ENCODE measurements at regions not wholly inside any gene's neighbourhood (a gene's known extent, or its start where the extent isn't known, plus 50 kb on each side); places are given as distances from the start of the nearest gene placed in this dataset.
A peak's percentile ranks its signal among the peaks of the same experiment; 100 is the strongest.

GRCh38 chr12:64944966-64945365 lies 120.5 kb downstream of the TBC1D30 start:
- TF ChIP-seq CTCF (IDR thresholded peaks at IDR 0.05), result no peak
- no peak for TF ChIP-seq POLR2A (IDR thresholded peaks at IDR 0.05)
- 78 to 89% methylated on average over 3 of the region's 3 CpGs for WGBS, 2 donors
- no peak overlapping the region for H3K4me3 ChIP-seq (ENCODE audit: low read depth, poor library complexity, severe bottlenecking)
- DNase-seq (ENCODE audit: low spot score in 2 of 2), result no peak
- intact Hi-C loops (cut with DNase I; ENCODE audit: low total_unique reads), result no loop called here

- TF ChIP-seq CTCF (IDR thresholded peaks at IDR 0.05) (no peak), POLR2A (IDR thresholded peaks at IDR 0.05) (no peak)
- 46 to 47% methylated on average over 5 of the region's 5 CpGs for WGBS, 2 donors
- DNase-seq (ENCODE audit: low spot score in 2 of 2), result peak in 1 of 2 donors; percentile 31
- intact Hi-C loops (cut with DNase I; ENCODE audit: low total_unique reads), result no loop called here
- H3K4me3 ChIP-seq (ENCODE audit: low read depth, poor library complexity, severe bottlenecking), result no peak overlapping the region
Observed at GRCh38 chr12:64946132-64946829, 121.8 kb downstream of the TBC1D30 start.

- TF ChIP-seq CTCF (IDR thresholded peaks at IDR 0.05) (no peak), POLR2A (IDR thresholded peaks at IDR 0.05) (no peak)
- DNase-seq (ENCODE audit: low spot score in 2 of 2), result no peak
- 19 to 35% methylated on average over 3 of the region's 3 CpGs for WGBS, 2 donors
- intact Hi-C loops (cut with DNase I; ENCODE audit: low total_unique reads), result no loop called here
- H3K4me3 ChIP-seq (ENCODE audit: low read depth, poor library complexity, severe bottlenecking), result no peak overlapping the region
Observed at GRCh38 chr12:64950711-64951298, 126.4 kb downstream of the TBC1D30 start.

GRCh38 chr12:64951944-64952343 lies 127.5 kb downstream of the TBC1D30 start:
- 24 to 28% methylated on average over 1 of the region's 1 CpG for WGBS, 2 donors
- intact Hi-C loops (cut with DNase I; ENCODE audit: low total_unique reads), result no loop called here
- no peak overlapping the region for H3K4me3 ChIP-seq (ENCODE audit: low read depth, poor library complexity, severe bottlenecking)
- no peak for DNase-seq (ENCODE audit: low spot score in 2 of 2)
- TF ChIP-seq CTCF (IDR thresholded peaks at IDR 0.05) (no peak), POLR2A (IDR thresholded peaks at IDR 0.05) (no peak)

GRCh38 chr12:64955746-64956145 lies 131.3 kb downstream of the TBC1D30 start:
- no peak overlapping the region for H3K4me3 ChIP-seq (ENCODE audit: low read depth, poor library complexity, severe bottlenecking)
- intact Hi-C loops (cut with DNase I; ENCODE audit: low total_unique reads), result no loop called here
- no peak for TF ChIP-seq CTCF (IDR thresholded peaks at IDR 0.05)
- TF ChIP-seq POLR2A (IDR thresholded peaks at IDR 0.05), result no peak
- no peak for DNase-seq (ENCODE audit: low spot score in 2 of 2)

GRCh38 chr12:64965920-64966319 lies 141.5 kb downstream of the TBC1D30 start:
- intact Hi-C loops (cut with DNase I; ENCODE audit: low total_unique reads), result no loop called here
- H3K4me3 ChIP-seq (ENCODE audit: low read depth, poor library complexity, severe bottlenecking), result no peak overlapping the region
- no peak for DNase-seq (ENCODE audit: low spot score in 2 of 2)
- no peak for TF ChIP-seq POLR2A (IDR thresholded peaks at IDR 0.05)
- no peak for TF ChIP-seq CTCF (IDR thresholded peaks at IDR 0.05)
- 66 to 95% methylated on average over 2 of the region's 2 CpGs for WGBS, 2 donors
